ENCODE measurements at regions not wholly inside any gene's neighbourhood (a gene's known extent, or its start where the extent isn't known, plus 50 kb on each side); places are given as distances from the start of the nearest gene placed in this dataset.
"Not testable (repeated sequence)": the region's sequence is repeated elsewhere in the genome, so short reads cannot be mapped to it uniquely, and the experiment has no call there.

- POLR2A ChIA-PET (ENCODE audit: unreplicated experiment); DNase-seq; ATAC-seq; H3F3A ChIP-seq (ENCODE audit: low read length, unreplicated experiment); H2AFZ ChIP-seq (ENCODE audit: low read length); H3K4me3 ChIP-seq (ENCODE audit: low read length); H3K4me2 ChIP-seq (ENCODE audit: low read length); intact Hi-C loops (cut with micrococcal nuclease); H3K4me1 ChIP-seq (ENCODE audit: insufficient read depth, low read length); H3K9me2 ChIP-seq (replicated peaks; ENCODE audit: low read length); H3K9ac ChIP-seq (ENCODE audit: low read length); H4K20me1 ChIP-seq (ENCODE audit: low read length); H3K27ac ChIP-seq (ENCODE audit: low read length); CTCF ChIA-PET; H3K27me3 ChIP-seq (ENCODE audit: low read length); BruUV-seq (replicated peaks); H3K9me3 ChIP-seq (ENCODE audit: low read length); H3K36me3 ChIP-seq (ENCODE audit: low read depth, low read length): not testable (repeated sequence)
- peaks cover 53% of the 10 kb centered on the region for H3K79me2 ChIP-seq (ENCODE audit: low read length)
Observed at GRCh38 chr2:87469180-87470151, 278.4 kb upstream of the PLGLB2 start.

GRCh38 chr2:87470381-87471380 lies 277.2 kb upstream of the PLGLB2 start:
- H4K20me1 ChIP-seq (ENCODE audit: low read length); H3F3A ChIP-seq (ENCODE audit: low read length, unreplicated experiment); H3K9me3 ChIP-seq (ENCODE audit: low read length); H3K27ac ChIP-seq (ENCODE audit: low read length); POLR2A ChIA-PET (ENCODE audit: unreplicated experiment); CTCF ChIA-PET; H3K36me3 ChIP-seq (ENCODE audit: low read depth, low read length); H3K9ac ChIP-seq (ENCODE audit: low read length); H3K4me2 ChIP-seq (ENCODE audit: low read length); H2AFZ ChIP-seq (ENCODE audit: low read length); H3K27me3 ChIP-seq (ENCODE audit: low read length); H3K4me1 ChIP-seq (ENCODE audit: insufficient read depth, low read length); H3K9me2 ChIP-seq (replicated peaks; ENCODE audit: low read length); ATAC-seq; DNase-seq; BruUV-seq (replicated peaks); H3K4me3 ChIP-seq (ENCODE audit: low read length); intact Hi-C loops (cut with micrococcal nuclease): not testable (repeated sequence)
- peaks cover 43% of the 10 kb centered on the region for H3K79me2 ChIP-seq (ENCODE audit: low read length)

GRCh38 chr2:87471478-87471877 lies 276.4 kb upstream of the PLGLB2 start:
- H4K20me1 ChIP-seq (ENCODE audit: low read length); H3F3A ChIP-seq (ENCODE audit: low read length, unreplicated experiment); BruUV-seq (replicated peaks); H3K4me1 ChIP-seq (ENCODE audit: insufficient read depth, low read length); DNase-seq; intact Hi-C loops (cut with micrococcal nuclease); H3K36me3 ChIP-seq (ENCODE audit: low read depth, low read length); POLR2A ChIA-PET (ENCODE audit: unreplicated experiment); H3K4me3 ChIP-seq (ENCODE audit: low read length); H3K9me3 ChIP-seq (ENCODE audit: low read length); H2AFZ ChIP-seq (ENCODE audit: low read length); H3K9me2 ChIP-seq (replicated peaks; ENCODE audit: low read length); H3K9ac ChIP-seq (ENCODE audit: low read length); ATAC-seq; H3K27ac ChIP-seq (ENCODE audit: low read length); H3K27me3 ChIP-seq (ENCODE audit: low read length); CTCF ChIA-PET; H3K4me2 ChIP-seq (ENCODE audit: low read length): not testable (repeated sequence)
- H3K79me2 ChIP-seq (ENCODE audit: low read length): peaks cover 41% of the 10 kb centered on the region

GRCh38 chr2:87476223-87476872 lies 271.5 kb upstream of the PLGLB2 start:
- H3K27ac ChIP-seq (ENCODE audit: low read length); H3K36me3 ChIP-seq (ENCODE audit: low read depth, low read length); H3K9me3 ChIP-seq (ENCODE audit: low read length); H4K20me1 ChIP-seq (ENCODE audit: low read length); H3F3A ChIP-seq (ENCODE audit: low read length, unreplicated experiment); H3K27me3 ChIP-seq (ENCODE audit: low read length); POLR2A ChIA-PET (ENCODE audit: unreplicated experiment); H3K4me3 ChIP-seq (ENCODE audit: low read length); H2AFZ ChIP-seq (ENCODE audit: low read length); DNase-seq; H3K4me2 ChIP-seq (ENCODE audit: low read length); intact Hi-C loops (cut with micrococcal nuclease); H3K9ac ChIP-seq (ENCODE audit: low read length); CTCF ChIA-PET; H3K9me2 ChIP-seq (replicated peaks; ENCODE audit: low read length); H3K4me1 ChIP-seq (ENCODE audit: insufficient read depth, low read length); BruUV-seq (replicated peaks): not testable (repeated sequence)
- peak; percentile 81 for ATAC-seq
- TF ChIP-seq CTCF (conservative IDR thresholded peaks at IDR 0.05; ENCODE audit: low read depth, low read length): peak; percentile 27; the same call in 1 of the 2 replicates
- peaks cover 29% of the 10 kb centered on the region for H3K79me2 ChIP-seq (ENCODE audit: low read length)

GRCh38 chr2:87476936-87477335 lies 271.0 kb upstream of the PLGLB2 start:
- H4K20me1 ChIP-seq (ENCODE audit: low read length); H3K4me3 ChIP-seq (ENCODE audit: low read length); H2AFZ ChIP-seq (ENCODE audit: low read length); POLR2A ChIA-PET (ENCODE audit: unreplicated experiment); CTCF ChIA-PET; H3F3A ChIP-seq (ENCODE audit: low read length, unreplicated experiment); ATAC-seq; H3K9me3 ChIP-seq (ENCODE audit: low read length); H3K4me2 ChIP-seq (ENCODE audit: low read length); H3K36me3 ChIP-seq (ENCODE audit: low read depth, low read length); DNase-seq; intact Hi-C loops (cut with micrococcal nuclease); H3K27me3 ChIP-seq (ENCODE audit: low read length); H3K27ac ChIP-seq (ENCODE audit: low read length); H3K9ac ChIP-seq (ENCODE audit: low read length); H3K9me2 ChIP-seq (replicated peaks; ENCODE audit: low read length); BruUV-seq (replicated peaks); H3K4me1 ChIP-seq (ENCODE audit: insufficient read depth, low read length): not testable (repeated sequence)
- peaks cover 29% of the 10 kb centered on the region for H3K79me2 ChIP-seq (ENCODE audit: low read length)

Measured in PC-3 (cell line).